Prostate gland (tissue), 2 donors: ENCODE measurements at regions not wholly inside any gene's neighbourhood (a gene's known extent, or its start where the extent isn't known, plus 50 kb on each side); places are given as distances from the start of the nearest gene placed in this dataset.

Experiments
- POLR2AphosphoS5 ChIP-seq: sonication (generic); formaldehyde crosslinking; IDR thresholded peaks from one replicate; pipeline ENCODE4 v1.6.1; 2017; ENCODE audit warnings: antibody characterized with exemption
- TF ChIP-seq, protein P1 (sequence below), 4 experiments: fragments of 200-600 bp in 2 of 4; fragments of 450-650 bp in 2 of 4; sonication (generic) in 2 of 4; IDR thresholded peaks; 1 replicate in 3 of 4; 2 replicates in 1 of 4; pipeline ENCODE4 v1.5.1; 2016 to 2019; ENCODE audit warnings: antibody characterized with exemption in 4 of 4, mild to moderate bottlenecking in 2 of 4, moderate library complexity in 2 of 4

GRCh38 chr6:90364286-90364685 is 67.6 kb upstream of the BACH2 start:
- TF ChIP-seq, protein P1, sequence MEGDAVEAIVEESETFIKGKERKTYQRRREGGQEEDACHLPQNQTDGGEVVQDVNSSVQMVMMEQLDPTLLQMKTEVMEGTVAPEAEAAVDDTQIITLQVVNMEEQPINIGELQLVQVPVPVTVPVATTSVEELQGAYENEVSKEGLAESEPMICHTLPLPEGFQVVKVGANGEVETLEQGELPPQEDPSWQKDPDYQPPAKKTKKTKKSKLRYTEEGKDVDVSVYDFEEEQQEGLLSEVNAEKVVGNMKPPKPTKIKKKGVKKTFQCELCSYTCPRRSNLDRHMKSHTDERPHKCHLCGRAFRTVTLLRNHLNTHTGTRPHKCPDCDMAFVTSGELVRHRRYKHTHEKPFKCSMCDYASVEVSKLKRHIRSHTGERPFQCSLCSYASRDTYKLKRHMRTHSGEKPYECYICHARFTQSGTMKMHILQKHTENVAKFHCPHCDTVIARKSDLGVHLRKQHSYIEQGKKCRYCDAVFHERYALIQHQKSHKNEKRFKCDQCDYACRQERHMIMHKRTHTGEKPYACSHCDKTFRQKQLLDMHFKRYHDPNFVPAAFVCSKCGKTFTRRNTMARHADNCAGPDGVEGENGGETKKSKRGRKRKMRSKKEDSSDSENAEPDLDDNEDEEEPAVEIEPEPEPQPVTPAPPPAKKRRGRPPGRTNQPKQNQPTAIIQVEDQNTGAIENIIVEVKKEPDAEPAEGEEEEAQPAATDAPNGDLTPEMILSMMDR (IDR thresholded peaks at IDR 0.05): no peak
- TF ChIP-seq POLR2AphosphoS5: no peak
